Ishikawa (cell line): ENCODE measurements at regions not wholly inside any gene's neighbourhood (a gene's known extent, or its start where the extent isn't known, plus 50 kb on each side); places are given as distances from the start of the nearest gene placed in this dataset.

ENCODE experiments used
- EGR1 ChIP-seq: IDR thresholded peaks from 2 replicates; pipeline ENCODE4 v1.6.1; 2012
- EP300 ChIP-seq: IDR thresholded peaks from 2 replicates; pipeline ENCODE4 v1.6.1; 2012; ENCODE audit warnings: borderline replicate concordance
- FOXM1 ChIP-seq: IDR thresholded peaks from 2 replicates; pipeline ENCODE4 v1.6.1; 2012; ENCODE audit warnings: low read depth, borderline replicate concordance
- MAX ChIP-seq: IDR thresholded peaks from 2 replicates; pipeline ENCODE4 v1.6.1; 2012
- NFIC ChIP-seq: IDR thresholded peaks from 2 replicates; pipeline ENCODE4 v1.6.1; 2012
- REST ChIP-seq: IDR thresholded peaks from 2 replicates; pipeline ENCODE4 v1.6.1; 2012; ENCODE audit warnings: low read depth, mild to moderate bottlenecking
- TCF12 ChIP-seq: IDR thresholded peaks from 2 replicates; pipeline ENCODE4 v1.6.1; 2012; ENCODE audit warnings: low read depth
- USF1 ChIP-seq: IDR thresholded peaks from 2 replicates; pipeline ENCODE4 v1.6.1; 2012
- YY1 ChIP-seq: IDR thresholded peaks from 2 replicates; pipeline ENCODE4 v1.6.1; 2012; ENCODE audit warnings: low read depth

- no peak for TF ChIP-seq YY1
- no peak for TF ChIP-seq NFIC
- TF ChIP-seq EP300: no peak
- no peak for TF ChIP-seq MAX
- no peak for TF ChIP-seq REST
- no peak for TF ChIP-seq FOXM1
- no peak for TF ChIP-seq TCF12
- no peak for TF ChIP-seq USF1
- no peak for TF ChIP-seq EGR1
These were observed 299.8 kb upstream of the CCDC54 start for GRCh38 chr3:107077391-107077790.
